Sigmoid colon (tissue), 4 donors: ENCODE measurements at regions not wholly inside any gene's neighbourhood (a gene's known extent, or its start where the extent isn't known, plus 50 kb on each side); places are given as distances from the start of the nearest gene placed in this dataset.
A peak's percentile ranks its signal among the peaks of the same experiment; 100 is the strongest.

ENCODE experiments used
- POLR2A ChIP-seq, 2 donors: fragments of 450-650 bp; IDR thresholded peaks; one replicate each; pipeline ENCODE4 v1.6.1; 2016; ENCODE audit warnings: antibody characterized with exemption in 2 of 2, mild to moderate bottlenecking in 2 of 2, moderate library complexity in 2 of 2
- POLR2AphosphoS5 ChIP-seq, 4 donors: sonication (generic); formaldehyde crosslinking; IDR thresholded peaks; one replicate each; pipeline ENCODE4 v1.6.1; 2017; ENCODE audit warnings: antibody characterized with exemption in 4 of 4
- TF ChIP-seq, protein P1 (sequence below), 4 experiments: fragments of 450-650 bp in 3 of 4; fragments of 200-600 bp in 1 of 4; IDR thresholded peaks; one replicate each; pipeline ENCODE4 v1.5.1; 2016 to 2019; ENCODE audit warnings: antibody characterized with exemption in 4 of 4, mild to moderate bottlenecking in 3 of 4, moderate library complexity in 2 of 4

DNA sequence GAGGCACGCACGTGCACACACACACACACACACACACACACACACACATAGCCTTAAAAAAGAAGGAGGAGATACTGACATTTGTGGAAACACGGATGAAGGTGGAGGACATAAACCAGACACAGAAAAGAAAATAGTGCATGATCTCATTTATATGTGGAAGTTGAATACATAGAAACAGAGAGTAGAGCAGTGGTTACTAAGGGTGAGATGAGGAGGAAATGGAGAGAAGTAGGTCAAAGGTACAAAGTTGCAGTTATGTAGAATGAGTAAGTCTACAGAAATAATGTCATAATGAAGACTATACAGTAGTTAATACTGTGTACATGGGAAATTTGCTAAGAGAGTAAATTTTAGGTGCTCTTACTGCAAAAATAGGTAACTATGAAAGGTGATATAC, 412.2 kb upstream of the CDH9 start:
- TF ChIP-seq, protein P1, sequence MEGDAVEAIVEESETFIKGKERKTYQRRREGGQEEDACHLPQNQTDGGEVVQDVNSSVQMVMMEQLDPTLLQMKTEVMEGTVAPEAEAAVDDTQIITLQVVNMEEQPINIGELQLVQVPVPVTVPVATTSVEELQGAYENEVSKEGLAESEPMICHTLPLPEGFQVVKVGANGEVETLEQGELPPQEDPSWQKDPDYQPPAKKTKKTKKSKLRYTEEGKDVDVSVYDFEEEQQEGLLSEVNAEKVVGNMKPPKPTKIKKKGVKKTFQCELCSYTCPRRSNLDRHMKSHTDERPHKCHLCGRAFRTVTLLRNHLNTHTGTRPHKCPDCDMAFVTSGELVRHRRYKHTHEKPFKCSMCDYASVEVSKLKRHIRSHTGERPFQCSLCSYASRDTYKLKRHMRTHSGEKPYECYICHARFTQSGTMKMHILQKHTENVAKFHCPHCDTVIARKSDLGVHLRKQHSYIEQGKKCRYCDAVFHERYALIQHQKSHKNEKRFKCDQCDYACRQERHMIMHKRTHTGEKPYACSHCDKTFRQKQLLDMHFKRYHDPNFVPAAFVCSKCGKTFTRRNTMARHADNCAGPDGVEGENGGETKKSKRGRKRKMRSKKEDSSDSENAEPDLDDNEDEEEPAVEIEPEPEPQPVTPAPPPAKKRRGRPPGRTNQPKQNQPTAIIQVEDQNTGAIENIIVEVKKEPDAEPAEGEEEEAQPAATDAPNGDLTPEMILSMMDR (IDR thresholded peaks at IDR 0.05) = no peak
- TF ChIP-seq POLR2A (IDR thresholded peaks at IDR 0.05) (no peak), POLR2AphosphoS5 (IDR thresholded peaks at IDR 0.05) (peak in 1 of 4 donors; percentile 47)
